GM12874 (cell line): ENCODE measurements at regions not wholly inside any gene's neighbourhood (a gene's known extent, or its start where the extent isn't known, plus 50 kb on each side); places are given as distances from the start of the nearest gene placed in this dataset.

Experiments
- CTCF ChIP-seq: IDR thresholded peaks from 2 replicates; pipeline ENCODE4 v1.5.1; 2011; ENCODE audit warnings: low read depth, mild to moderate bottlenecking, control low read depth, low read length, moderate library complexity; ENCODE audit not compliant: insufficient read depth

- TF ChIP-seq CTCF: no peak
Measured at GRCh38 chrX:39677978-39678791, 419.6 kb downstream of the BCOR start.

- TF ChIP-seq CTCF: no peak
Measured at GRCh38 chrX:39678914-39679313, 418.8 kb downstream of the BCOR start.

- TF ChIP-seq CTCF: no peak
Measured at GRCh38 chrX:39679497-39680157, 418.1 kb downstream of the BCOR start.

- TF ChIP-seq CTCF: no peak
Measured at GRCh38 chrX:39681885-39682284, 415.9 kb downstream of the BCOR start.

- no peak for TF ChIP-seq CTCF
Measured at GRCh38 chrX:39682778-39683177, 415.0 kb downstream of the BCOR start.

- TF ChIP-seq CTCF: no peak
Measured at GRCh38 chrX:39688219-39688575, 409.6 kb downstream of the BCOR start.

- TF ChIP-seq CTCF: no peak
Measured at GRCh38 chrX:39688576-39689375, 409.0 kb downstream of the BCOR start.
